DND-41 (cell line): ENCODE measurements at regions not wholly inside any gene's neighbourhood (a gene's known extent, or its start where the extent isn't known, plus 50 kb on each side); places are given as distances from the start of the nearest gene placed in this dataset.

Source experiments
- ATAC-seq: fragments of 200-7000 bp; cut with Tn5 transposase; 3 replicates; pipeline ENCODE4 v1.9.1; 2021; ENCODE audit warnings: low read depth; ENCODE audit not compliant: insufficient read depth
- DNase-seq: peaks from one replicate; pipeline ENCODE4 v3.0.0-alpha.2; 2020
- H2AFZ ChIP-seq: 2 replicates; pipeline ENCODE4 v1.6.0; 2012; ENCODE audit warnings: low read depth, low read length
- H3K27ac ChIP-seq: 2 replicates; pipeline ENCODE4 v1.5.1; 2012; ENCODE audit warnings: low read length, inconsistent platforms
- H3K27me3 ChIP-seq: fragments of 200-600 bp; sonication (generic); 2 replicates; pipeline ENCODE4 v1.6.0; 2012; ENCODE audit warnings: low read length, mild to moderate bottlenecking, inconsistent platforms; ENCODE audit not compliant: insufficient read depth, poor library complexity
- H3K36me3 ChIP-seq: 2 replicates; pipeline ENCODE4 v1.5.1; 2012; ENCODE audit warnings: low read length, inconsistent platforms; ENCODE audit not compliant: insufficient read depth
- H3K4me1 ChIP-seq: 2 replicates; pipeline ENCODE4 v1.5.1; 2012; ENCODE audit warnings: mild to moderate bottlenecking, low read length; ENCODE audit not compliant: insufficient read depth
- H3K4me2 ChIP-seq: 2 replicates; pipeline ENCODE4 v1.6.0; 2012; ENCODE audit warnings: mild to moderate bottlenecking, moderate library complexity, low read length, inconsistent platforms; ENCODE audit not compliant: insufficient read depth
- H3K4me3 ChIP-seq, 2 experiments: fragments of 200-600 bp in 1 of 2; shearing (Covaris generic) in 1 of 2; 2 replicates each; pipeline ENCODE4 v1.5.1; 2012 to 2016; ENCODE audit warnings: inconsistent platforms in 2 of 2, low read length in 2 of 2, mild to moderate bottlenecking in 2 of 2, low read depth in 1 of 2, moderate library complexity in 1 of 2
- H3K79me2 ChIP-seq: 2 replicates; pipeline ENCODE4 v1.6.0; 2012; ENCODE audit warnings: low read length, inconsistent platforms; ENCODE audit not compliant: insufficient read depth
- H3K9ac ChIP-seq: 2 replicates; pipeline ENCODE4 v1.6.0; 2012; ENCODE audit warnings: low read depth, mild to moderate bottlenecking, inconsistent platforms, low read length, moderate library complexity
- H3K9me3 ChIP-seq: 2 replicates; pipeline ENCODE4 v1.5.1; 2012; ENCODE audit warnings: low read length, moderate library complexity, mild to moderate bottlenecking, inconsistent platforms; ENCODE audit not compliant: insufficient read depth, severe bottlenecking
- H4K20me1 ChIP-seq: 2 replicates; pipeline ENCODE4 v1.6.0; 2012; ENCODE audit warnings: low read length; ENCODE audit not compliant: insufficient read depth
- EZH2 ChIP-seq: IDR thresholded peaks from 3 replicates; pipeline ENCODE4 v1.6.1; 2012; ENCODE audit warnings: borderline replicate concordance, low read depth, mild to moderate bottlenecking, moderate library complexity, low read length, inconsistent platforms; ENCODE audit not compliant: severe bottlenecking
- TF ChIP-seq, protein P1 (sequence below): IDR thresholded peaks from 2 replicates; pipeline ENCODE4 v1.5.1; 2012; ENCODE audit warnings: borderline replicate concordance, low read length, moderate library complexity, mild to moderate bottlenecking; ENCODE audit not compliant: poor library complexity, severe bottlenecking; ENCODE audit errors: extremely low read depth

- no peaks in the 10 kb centered on the region for H3K36me3 ChIP-seq
- no peaks in the 10 kb centered on the region for H3K9me3 ChIP-seq
- no peak for TF ChIP-seq EZH2
- TF ChIP-seq, protein P1, sequence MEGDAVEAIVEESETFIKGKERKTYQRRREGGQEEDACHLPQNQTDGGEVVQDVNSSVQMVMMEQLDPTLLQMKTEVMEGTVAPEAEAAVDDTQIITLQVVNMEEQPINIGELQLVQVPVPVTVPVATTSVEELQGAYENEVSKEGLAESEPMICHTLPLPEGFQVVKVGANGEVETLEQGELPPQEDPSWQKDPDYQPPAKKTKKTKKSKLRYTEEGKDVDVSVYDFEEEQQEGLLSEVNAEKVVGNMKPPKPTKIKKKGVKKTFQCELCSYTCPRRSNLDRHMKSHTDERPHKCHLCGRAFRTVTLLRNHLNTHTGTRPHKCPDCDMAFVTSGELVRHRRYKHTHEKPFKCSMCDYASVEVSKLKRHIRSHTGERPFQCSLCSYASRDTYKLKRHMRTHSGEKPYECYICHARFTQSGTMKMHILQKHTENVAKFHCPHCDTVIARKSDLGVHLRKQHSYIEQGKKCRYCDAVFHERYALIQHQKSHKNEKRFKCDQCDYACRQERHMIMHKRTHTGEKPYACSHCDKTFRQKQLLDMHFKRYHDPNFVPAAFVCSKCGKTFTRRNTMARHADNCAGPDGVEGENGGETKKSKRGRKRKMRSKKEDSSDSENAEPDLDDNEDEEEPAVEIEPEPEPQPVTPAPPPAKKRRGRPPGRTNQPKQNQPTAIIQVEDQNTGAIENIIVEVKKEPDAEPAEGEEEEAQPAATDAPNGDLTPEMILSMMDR = no peak
- no peak for ATAC-seq
- no peaks in the 10 kb centered on the region for H4K20me1 ChIP-seq
- no peak overlapping the region for H3K27ac ChIP-seq
- no peak overlapping the region for H3K9ac ChIP-seq
- no peak overlapping the region for H3K4me3 ChIP-seq
- DNase-seq = no peak
- H3K4me2 ChIP-seq = no peak overlapping the region
- H2AFZ ChIP-seq = no peak overlapping the region
- H3K4me1 ChIP-seq = no peaks in the 10 kb centered on the region
- H3K27me3 ChIP-seq = no peaks in the 10 kb centered on the region
- H3K79me2 ChIP-seq = no peaks in the 10 kb centered on the region
Measured at GRCh38 chr10:109689785-109690184, 233.5 kb downstream of the XPNPEP1 start.

- H3K27me3 ChIP-seq = no peaks in the 10 kb centered on the region
- H3K4me3 ChIP-seq = no peak overlapping the region
- no peak overlapping the region for H3K27ac ChIP-seq
- H3K79me2 ChIP-seq = no peaks in the 10 kb centered on the region
- no peak overlapping the region for H2AFZ ChIP-seq
- TF ChIP-seq EZH2 = no peak
- H4K20me1 ChIP-seq = no peaks in the 10 kb centered on the region
- no peak for ATAC-seq
- H3K36me3 ChIP-seq = no peaks in the 10 kb centered on the region
- DNase-seq = no peak
- no peaks in the 10 kb centered on the region for H3K4me1 ChIP-seq
- H3K9me3 ChIP-seq = no peaks in the 10 kb centered on the region
- H3K4me2 ChIP-seq = no peak overlapping the region
- H3K9ac ChIP-seq = no peak overlapping the region
Measured at GRCh38 chr10:109679478-109679877, 243.8 kb downstream of the XPNPEP1 start.

DNA sequence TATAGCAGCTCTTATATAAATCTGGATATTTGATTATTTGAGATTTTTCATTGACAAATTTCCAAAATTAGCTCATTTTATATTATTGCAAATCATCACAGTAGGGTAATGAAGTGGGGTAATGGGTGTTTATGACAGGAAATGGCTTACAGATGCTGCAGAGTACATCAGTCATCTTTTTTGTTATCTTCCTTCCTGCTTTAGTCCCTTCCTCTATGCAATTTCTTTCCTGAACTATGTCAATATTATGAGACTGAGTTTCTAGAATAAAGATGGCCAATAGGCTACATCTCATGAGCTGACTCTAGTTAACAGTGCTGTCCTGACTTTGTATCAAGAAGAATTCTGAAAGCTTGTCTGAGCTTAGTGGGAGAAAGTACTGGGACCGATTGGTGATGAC lies 244.5 kb downstream of the XPNPEP1 start:
- H3K36me3 ChIP-seq = no peaks in the 10 kb centered on the region
- H3K4me1 ChIP-seq = no peaks in the 10 kb centered on the region
- no peaks in the 10 kb centered on the region for H3K79me2 ChIP-seq
- DNase-seq = no peak
- ATAC-seq = no peak
- H4K20me1 ChIP-seq = no peaks in the 10 kb centered on the region
- H3K27me3 ChIP-seq = no peaks in the 10 kb centered on the region
- no peak overlapping the region for H2AFZ ChIP-seq
- no peak overlapping the region for H3K9ac ChIP-seq
- H3K9me3 ChIP-seq = no peaks in the 10 kb centered on the region
- no peak overlapping the region for H3K4me3 ChIP-seq
- H3K27ac ChIP-seq = no peak overlapping the region
- no peak overlapping the region for H3K4me2 ChIP-seq
- TF ChIP-seq, protein P1 = no peak
- no peak for TF ChIP-seq EZH2

DNA sequence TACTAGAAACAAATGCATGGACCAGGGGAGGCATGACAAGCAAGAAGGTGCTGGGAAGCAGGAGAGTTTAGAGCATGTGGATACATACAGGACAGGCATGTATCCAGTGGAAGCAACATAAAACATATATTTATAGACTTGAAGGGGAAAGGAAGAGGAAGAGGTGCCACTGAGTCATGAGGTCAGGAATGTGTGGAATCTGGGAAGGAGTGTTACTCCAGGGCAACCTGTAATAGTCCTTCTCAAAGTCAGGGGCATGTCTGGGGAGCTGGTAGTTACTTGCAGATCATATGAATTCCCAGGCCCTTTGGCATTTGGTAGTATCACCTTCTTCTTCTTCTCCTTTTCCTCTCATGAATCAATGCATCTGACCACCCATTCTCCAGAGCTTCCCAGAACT lies 246.6 kb downstream of the XPNPEP1 start:
- no peaks in the 10 kb centered on the region for H3K9me3 ChIP-seq
- H3K27me3 ChIP-seq = no peaks in the 10 kb centered on the region
- H3K4me3 ChIP-seq = no peak overlapping the region
- H3K9ac ChIP-seq = no peak overlapping the region
- no peak overlapping the region for H3K27ac ChIP-seq
- H3K79me2 ChIP-seq = no peaks in the 10 kb centered on the region
- H3K36me3 ChIP-seq = no peaks in the 10 kb centered on the region
- H3K4me2 ChIP-seq = no peak overlapping the region
- no peaks in the 10 kb centered on the region for H4K20me1 ChIP-seq
- no peak overlapping the region for H2AFZ ChIP-seq
- no peaks in the 10 kb centered on the region for H3K4me1 ChIP-seq
- no peak for TF ChIP-seq EZH2
- TF ChIP-seq, protein P1 = no peak
- ATAC-seq (no peak), DNase-seq (no peak)
